GM10266 (cell line): ENCODE measurements at regions not wholly inside any gene's neighbourhood (a gene's known extent, or its start where the extent isn't known, plus 50 kb on each side); places are given as distances from the start of the nearest gene placed in this dataset.

Experiments
- DNase-seq: peaks from one replicate; pipeline ENCODE4 v3.0.0; 2012; ENCODE audit errors: extremely low spot score
- TF ChIP-seq, protein P1 (sequence below): IDR thresholded peaks from 2 replicates; pipeline ENCODE4 v1.5.1; 2012; ENCODE audit warnings: mild to moderate bottlenecking, low read depth; ENCODE audit not compliant: control insufficient read depth, insufficient read depth; ENCODE audit errors: missing control alignments

- TF ChIP-seq, protein P1, sequence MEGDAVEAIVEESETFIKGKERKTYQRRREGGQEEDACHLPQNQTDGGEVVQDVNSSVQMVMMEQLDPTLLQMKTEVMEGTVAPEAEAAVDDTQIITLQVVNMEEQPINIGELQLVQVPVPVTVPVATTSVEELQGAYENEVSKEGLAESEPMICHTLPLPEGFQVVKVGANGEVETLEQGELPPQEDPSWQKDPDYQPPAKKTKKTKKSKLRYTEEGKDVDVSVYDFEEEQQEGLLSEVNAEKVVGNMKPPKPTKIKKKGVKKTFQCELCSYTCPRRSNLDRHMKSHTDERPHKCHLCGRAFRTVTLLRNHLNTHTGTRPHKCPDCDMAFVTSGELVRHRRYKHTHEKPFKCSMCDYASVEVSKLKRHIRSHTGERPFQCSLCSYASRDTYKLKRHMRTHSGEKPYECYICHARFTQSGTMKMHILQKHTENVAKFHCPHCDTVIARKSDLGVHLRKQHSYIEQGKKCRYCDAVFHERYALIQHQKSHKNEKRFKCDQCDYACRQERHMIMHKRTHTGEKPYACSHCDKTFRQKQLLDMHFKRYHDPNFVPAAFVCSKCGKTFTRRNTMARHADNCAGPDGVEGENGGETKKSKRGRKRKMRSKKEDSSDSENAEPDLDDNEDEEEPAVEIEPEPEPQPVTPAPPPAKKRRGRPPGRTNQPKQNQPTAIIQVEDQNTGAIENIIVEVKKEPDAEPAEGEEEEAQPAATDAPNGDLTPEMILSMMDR, result no peak
- no peak for DNase-seq
Measured at GRCh38 chr5:166369346-166369745, 1922.1 kb upstream of the WWC1 start.

DNA sequence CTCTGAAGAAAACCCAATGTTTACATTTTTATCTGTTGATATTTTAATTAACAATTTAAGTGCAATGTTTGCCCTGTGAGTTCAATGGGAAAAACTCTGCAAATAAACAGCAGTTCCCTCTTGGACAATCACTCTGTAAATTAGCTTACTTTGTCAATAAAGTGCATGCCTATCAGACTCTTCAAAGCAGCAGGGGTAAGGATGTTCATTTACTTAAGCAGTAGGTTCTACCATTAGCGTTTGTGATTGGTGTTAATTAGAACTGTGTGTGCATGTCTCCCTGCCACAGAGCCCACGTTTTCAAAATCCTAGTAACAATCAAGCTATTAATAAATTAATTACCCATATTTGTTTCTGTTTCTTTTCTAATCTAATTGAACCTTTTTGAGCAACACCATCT, 1921.6 kb upstream of the WWC1 start:
- no peak for DNase-seq
- TF ChIP-seq, protein P1, result no peak

DNA sequence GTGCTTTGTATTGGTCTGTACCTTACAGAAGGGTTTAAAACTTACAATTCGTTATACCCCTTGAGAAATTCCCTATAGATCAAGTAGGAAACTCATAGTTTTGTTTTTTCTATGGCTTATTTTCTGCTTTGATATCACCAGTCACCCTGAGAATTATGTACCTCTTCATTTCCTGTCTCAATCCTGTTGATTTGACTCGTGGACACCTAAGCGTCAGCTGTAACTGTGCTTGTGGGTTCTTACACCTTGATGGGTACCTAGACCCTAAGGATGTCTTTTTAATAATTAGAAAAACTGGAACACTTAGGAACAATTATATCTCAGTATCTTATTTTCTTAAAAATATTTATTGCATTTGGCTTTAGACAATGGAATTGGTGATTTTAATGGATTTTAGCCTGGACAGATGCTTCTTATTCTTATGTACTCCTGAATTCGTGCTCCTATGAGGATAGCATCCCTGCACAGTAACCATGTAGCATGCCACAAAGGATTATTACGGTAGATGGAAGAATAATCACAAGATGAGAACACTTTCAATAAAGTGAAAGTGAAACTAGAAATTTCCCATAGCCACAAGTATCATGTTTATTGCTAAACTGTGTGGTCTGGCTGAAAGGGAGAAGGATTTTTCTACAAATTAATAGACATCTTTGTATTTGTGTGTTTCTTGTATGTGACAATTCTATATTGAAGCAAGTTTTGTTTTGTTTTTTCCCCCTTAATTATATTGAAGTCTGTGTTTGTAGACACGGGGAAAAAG, 1920.3 kb upstream of the WWC1 start:
- DNase-seq, result no peak
- TF ChIP-seq, protein P1, result no peak

- TF ChIP-seq, protein P1, result no peak
- DNase-seq, result no peak
Measured at GRCh38 chr5:166373817-166374216, 1917.6 kb upstream of the WWC1 start.

- no peak for DNase-seq
- TF ChIP-seq, protein P1, result no peak
Measured at GRCh38 chr5:166377756-166378155, 1913.7 kb upstream of the WWC1 start.

GRCh38 chr5:166379517-166379916, 1911.9 kb upstream of the WWC1 start:
- TF ChIP-seq, protein P1, result no peak

GRCh38 chr5:166382031-166382430, 1909.4 kb upstream of the WWC1 start:
- no peak for DNase-seq
- TF ChIP-seq, protein P1, result no peak

More at GRCh38 chr5:166379517-166379916, 1911.9 kb upstream of the WWC1 start:
- DNase-seq, result no peak
